Embryonic facial prominence (tissue), 1 donor: ENCODE measurements at regions not wholly inside any gene's neighbourhood (a gene's known extent, or its start where the extent isn't known, plus 50 kb on each side); places are given as distances from the start of the nearest gene placed in this dataset.

Experiments
- DNase-seq: peaks from one replicate; pipeline ENCODE4 v3.0.0-alpha.2; 2016; ENCODE audit errors: extremely low spot score

DNA sequence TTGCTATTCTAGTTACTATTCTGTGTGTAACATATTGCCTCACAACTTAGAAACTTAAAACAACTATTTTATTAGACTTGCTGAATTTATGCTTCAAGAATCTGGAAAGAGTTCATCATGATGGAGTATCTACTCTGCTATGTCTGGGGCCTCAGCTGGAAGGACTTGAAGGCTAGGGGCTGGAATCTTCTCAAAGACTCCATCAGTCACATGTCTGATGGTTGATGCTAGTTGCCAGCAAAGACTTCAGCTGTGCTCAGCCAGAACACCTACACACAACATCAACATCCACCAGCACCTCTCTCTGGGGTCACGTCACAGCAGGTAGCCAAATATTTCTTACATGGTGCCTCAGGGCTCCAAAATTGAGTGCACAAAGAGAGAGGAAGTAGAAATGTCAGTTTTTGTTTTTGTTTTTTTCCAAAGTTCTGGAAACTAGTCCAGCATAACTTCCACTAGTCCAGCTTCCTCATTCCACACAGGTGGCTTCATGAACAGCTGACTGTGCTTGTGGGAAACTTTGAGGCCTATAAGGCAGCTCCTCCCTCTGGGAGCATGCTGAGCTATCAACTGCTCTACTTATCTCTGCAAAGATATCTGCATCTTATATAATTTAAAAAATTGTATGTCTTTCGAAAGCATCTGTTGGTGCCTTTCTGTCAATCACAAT, 325.4 kb upstream of the AGTR1 start:
- DNase-seq, result no peak

GRCh38 chr3:148373961-148374360, 323.7 kb upstream of the AGTR1 start:
- DNase-seq, result no peak

DNA sequence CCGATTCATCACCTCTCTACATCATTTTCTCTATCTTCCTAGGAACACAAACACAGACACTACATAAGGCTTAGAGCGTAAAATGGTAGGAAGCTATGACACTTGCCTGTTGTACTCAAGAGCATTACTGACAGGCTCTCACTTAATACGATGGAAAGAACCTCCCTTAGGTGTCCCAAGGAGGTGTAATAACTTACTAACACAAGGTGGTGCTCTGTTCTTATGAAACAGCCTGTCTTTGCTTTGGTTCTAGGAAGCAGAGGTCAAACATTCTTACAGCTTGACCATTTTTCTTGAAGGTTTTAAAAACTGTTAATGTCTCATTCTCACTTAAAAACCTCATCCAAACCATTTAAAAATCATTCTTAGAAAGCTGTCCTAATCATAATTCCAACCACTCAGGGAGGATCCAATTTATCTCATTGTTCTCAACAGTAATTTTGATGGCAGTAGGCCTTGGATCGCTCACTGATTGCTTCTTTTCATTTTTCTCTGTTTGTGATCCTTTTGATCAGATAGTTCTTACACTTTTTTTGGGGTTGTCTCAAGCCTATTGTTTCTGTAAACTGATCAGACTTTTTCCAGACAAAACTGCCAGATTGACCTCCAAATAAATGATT, 317.8 kb upstream of the AGTR1 start:
- no peak for DNase-seq

DNA sequence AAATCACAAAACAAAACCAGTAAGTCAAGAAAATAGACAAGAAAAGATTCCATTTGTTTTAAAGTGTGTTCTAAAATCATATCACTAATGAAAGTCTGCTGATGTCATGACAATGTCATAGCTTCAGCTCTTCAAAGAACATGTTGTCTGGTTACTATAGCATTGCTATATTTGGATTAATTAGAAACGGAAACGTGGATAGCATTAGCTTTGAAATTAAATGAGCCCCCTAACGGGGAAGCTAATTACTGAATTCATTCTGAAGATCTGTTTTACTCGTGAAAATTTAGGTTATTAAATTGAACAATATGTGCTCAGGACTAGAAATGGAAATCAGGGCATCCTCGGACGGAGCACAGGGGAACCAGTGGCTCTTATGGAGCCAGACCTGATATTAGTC, 316.7 kb upstream of the AGTR1 start:
- DNase-seq, result no peak

GRCh38 chr3:148389916-148390315, 307.8 kb upstream of the AGTR1 start:
- DNase-seq, result no peak

- DNase-seq, result no peak
These were observed 301.9 kb upstream of the AGTR1 start for GRCh38 chr3:148395821-148396220.

- no peak for DNase-seq
These were observed 296.9 kb upstream of the AGTR1 start for GRCh38 chr3:148400754-148401153.

DNA sequence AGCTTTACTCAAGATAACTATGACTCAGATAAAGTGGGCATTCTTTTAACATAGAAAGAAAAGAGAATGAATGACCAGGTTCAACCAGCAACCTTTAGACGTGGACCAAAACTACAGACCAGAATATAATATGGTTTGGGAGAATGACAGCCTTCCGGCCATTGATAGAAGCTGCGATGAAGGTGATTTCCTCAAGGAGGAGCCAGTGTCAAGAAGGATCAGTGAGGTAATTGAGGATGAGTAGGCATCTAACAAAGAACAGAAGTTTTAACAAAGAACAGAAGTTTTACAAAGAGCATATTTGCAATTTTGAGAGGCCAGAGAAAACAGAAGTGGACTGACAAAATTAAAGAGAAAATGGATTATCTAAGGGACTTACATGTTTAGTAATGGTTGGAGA, 289.0 kb upstream of the AGTR1 start:
- DNase-seq, result no peak

GRCh38 chr3:148420242-148420641, 277.5 kb upstream of the AGTR1 start:
- no peak for DNase-seq

DNA sequence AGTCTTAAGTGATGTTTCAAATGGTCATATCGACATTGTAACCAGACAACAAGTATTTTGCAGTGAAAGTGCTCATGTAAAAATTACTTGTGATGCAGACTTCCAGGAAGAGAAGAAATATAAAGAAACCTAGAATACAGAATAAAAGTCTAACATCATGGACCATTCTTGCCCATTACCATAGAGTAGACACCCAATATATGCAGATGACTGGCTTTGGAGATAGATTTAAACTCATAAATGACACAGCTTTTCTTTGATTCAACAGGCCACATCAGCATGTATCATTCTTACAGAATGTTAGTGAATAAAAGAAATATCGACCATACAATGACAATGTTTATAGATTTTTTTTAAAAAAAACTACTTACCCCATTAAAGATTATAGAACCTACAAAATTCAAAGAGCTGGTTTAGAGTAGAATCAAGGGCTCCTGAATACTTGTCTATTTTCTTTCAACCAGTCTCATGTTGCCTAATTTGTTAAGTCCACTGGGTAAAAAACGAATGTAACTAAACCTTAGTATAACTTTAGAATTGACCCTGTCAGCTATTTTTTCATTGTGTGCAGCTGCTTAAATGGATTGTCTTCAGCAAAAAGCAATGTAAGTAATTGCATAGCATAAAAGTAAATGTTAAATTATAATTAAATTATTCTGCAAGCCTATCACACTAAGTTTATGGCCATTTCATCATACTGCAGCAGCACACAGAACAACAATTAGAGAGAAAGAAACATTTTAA, 268.7 kb upstream of the AGTR1 start:
- no peak for DNase-seq

GRCh38 chr3:148433665-148434064, 264.0 kb upstream of the AGTR1 start:
- no peak for DNase-seq

DNA sequence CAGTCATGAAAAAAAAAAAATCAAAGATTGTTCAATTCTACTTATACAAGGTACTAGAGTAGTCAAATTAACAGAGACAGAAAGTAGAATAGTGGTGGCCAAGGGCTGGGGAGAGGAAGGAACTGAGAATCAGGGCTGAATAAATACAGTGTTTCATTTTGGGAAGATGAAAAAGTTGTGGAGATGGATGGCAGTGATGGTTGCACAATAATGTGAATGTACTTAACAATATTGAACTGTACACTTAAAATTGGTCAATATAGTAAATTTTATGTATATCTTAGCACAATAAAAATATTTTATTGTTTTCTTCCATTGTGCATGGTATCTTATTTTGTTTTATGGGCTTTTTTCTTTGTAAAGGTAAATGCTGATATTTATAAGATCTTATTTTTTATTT, 262.2 kb upstream of the AGTR1 start:
- no peak for DNase-seq

DNA sequence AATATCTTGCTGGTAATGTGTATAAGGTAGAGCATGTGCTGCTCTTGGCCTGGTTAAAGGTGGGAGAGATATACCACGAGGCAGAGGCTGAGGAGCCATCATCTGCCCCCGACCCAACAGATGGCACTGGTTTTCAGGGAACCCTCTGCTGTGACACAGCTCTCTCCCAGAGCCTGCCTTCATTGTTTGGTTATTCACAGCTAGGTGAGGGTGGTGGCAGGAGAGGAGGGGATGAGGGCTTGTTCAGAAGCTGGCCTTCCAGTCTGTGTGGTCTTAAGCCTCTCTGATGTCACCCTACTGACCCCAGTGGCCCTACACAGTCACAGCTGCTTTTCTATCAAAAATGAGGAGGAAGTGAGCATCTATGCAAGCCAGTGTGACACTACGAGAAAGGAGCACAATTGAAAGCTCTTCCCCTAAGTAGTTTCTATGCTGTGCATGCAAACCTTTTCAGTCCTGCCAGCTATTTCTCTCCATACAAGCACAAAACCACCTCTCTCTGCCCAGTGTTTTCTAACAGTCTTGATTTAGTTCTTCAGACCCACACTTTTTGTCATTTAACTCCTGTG, 258.4 kb upstream of the AGTR1 start:
- no peak for DNase-seq

DNA sequence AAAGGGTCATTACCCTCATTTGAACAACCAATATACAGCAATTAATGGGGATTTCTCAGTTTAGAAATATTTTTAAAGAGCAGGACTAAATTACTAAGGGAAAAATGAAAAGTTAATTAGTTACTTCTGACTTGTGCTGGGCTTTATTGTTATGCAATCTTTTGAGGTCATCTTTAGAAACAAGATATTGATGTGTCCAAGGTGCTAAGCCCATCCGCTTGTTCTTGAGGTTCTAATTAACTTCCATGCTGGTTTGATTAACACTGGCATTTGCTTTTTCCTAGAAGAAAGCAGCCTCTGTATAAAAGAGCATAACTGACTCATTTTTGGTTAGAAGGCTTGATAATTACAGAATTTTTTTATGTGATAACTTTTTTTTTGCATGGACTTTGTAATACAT, 256.5 kb upstream of the AGTR1 start:
- no peak for DNase-seq

DNA sequence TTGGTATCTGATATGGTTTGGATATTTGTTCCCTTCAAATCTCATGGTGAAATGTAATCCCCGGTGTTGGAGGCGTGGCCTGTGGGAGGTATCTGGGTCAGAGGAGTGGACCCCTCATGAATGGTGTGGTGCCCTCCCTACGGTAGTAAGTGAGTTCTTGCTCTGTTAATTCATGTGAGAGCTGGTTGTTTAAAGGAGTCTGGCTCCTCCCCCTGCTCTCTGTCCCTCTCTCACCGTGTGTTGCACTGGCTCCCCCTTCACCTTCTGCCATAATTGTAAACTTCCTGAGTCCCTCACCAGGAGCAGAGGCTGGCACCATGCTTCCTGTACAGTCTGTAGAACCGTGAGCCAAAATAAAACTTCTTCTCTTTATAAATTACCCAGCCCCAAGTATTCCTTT, 246.9 kb upstream of the AGTR1 start:
- DNase-seq, result no peak

GRCh38 chr3:148451969-148452368, 245.7 kb upstream of the AGTR1 start:
- DNase-seq, result no peak

GRCh38 chr3:148453781-148454191, 243.9 kb upstream of the AGTR1 start:
- DNase-seq, result no peak

GRCh38 chr3:148455098-148455497, 242.6 kb upstream of the AGTR1 start:
- DNase-seq, result no peak

DNA sequence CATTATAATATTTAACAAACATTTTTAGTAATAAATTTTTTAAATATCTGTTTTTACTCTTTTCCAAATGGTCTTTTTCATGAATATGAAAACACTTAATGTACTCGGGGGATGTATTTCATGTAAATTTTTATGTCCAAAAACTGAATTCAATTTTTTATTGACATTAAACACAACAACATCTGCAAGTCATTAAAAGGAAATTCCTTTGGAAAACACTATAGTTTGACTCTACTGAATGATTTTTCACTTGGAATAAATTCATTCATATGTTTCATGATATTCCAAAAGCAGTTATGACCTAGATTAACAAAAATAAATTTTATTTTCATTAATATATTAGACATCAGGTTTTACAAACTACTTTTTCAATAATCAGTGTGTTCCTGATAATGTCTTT, 239.8 kb upstream of the AGTR1 start:
- DNase-seq, result no peak

DNA sequence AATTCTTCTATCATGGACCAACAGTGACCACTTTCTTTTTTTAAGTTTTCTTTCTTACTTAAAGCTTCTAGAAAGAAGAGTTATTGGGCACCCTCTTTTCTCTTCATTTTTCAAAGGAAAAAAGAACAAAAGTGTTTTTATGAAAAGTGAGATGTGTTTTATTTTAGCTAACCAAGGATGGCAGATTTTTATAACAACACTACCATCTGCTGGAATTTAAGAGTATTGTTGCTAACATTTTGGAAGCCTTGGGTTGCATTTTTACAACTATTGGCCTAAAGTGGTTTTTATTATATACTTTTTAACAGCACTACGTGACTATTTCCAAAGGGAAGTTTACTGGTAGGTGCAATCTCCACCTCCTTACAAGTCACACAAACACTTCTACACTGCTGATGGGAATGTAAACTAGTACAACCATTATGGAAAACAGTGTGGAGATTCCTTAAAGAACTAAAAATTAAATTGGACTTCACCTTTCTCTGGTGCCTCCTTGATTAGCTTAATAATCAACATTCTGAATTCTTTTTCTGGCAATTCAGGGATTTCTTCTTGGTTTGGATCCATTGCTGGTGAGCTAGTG, 237.7 kb upstream of the AGTR1 start:
- DNase-seq, result no peak

- no peak for DNase-seq
These were observed 237.0 kb upstream of the AGTR1 start for GRCh38 chr3:148460686-148461085.

DNA sequence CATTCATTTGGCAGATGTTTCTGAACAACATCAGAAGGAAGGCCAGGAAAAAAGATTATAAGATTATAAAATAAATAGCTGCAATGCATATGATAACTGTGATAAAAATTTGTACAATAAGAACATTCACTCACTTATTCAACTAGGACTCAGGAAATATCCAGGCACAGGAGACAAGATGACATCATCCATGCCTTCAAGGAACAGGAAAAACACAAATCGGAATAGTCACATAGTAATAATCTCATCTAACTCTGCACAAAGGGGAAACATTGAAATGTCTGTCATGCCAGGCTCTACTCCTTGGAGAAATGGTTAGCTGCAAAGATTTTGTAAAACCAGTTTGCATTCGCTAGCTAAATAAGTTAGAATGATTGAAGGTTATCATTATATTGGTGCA, 233.5 kb upstream of the AGTR1 start:
- DNase-seq, result no peak

DNA sequence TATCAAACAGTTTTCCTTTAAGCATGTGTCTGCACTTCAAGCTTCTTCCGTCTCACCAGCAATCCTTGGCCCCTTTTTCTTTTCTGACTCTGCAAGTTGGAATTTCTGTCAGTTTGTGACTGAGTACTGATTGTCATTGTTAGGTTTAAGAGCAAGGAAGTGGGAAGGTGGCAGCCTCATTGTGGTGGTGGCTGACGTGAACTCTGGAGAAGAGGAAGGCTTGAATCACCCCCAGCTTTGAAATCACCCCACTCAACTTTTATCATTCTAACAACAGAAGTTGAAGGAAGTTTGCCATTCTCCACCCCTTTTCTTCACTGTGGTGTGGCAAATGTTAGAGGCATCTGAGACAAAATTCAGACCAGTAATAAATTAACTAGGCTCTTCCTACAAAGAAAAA, 231.6 kb upstream of the AGTR1 start:
- DNase-seq, result no peak
